ENCODE measurements at regions not wholly inside any gene's neighbourhood (a gene's known extent, or its start where the extent isn't known, plus 50 kb on each side); places are given as distances from the start of the nearest gene placed in this dataset.

GRCh38 chr11:27246925-27247324 is 116.1 kb downstream of the CCDC34 start:
- no peaks in the 10 kb centered on the region for H3K27me3 ChIP-seq
- no peak overlapping the region for H3K27ac ChIP-seq
- TF ChIP-seq POLR2A (IDR thresholded peaks at IDR 0.05) (no peak), POLR2AphosphoS5 (IDR thresholded peaks at IDR 0.05; ENCODE audit: insufficient read depth in 1 of 2, low read depth in 1 of 2) (no peak)
- TF ChIP-seq, protein P1, sequence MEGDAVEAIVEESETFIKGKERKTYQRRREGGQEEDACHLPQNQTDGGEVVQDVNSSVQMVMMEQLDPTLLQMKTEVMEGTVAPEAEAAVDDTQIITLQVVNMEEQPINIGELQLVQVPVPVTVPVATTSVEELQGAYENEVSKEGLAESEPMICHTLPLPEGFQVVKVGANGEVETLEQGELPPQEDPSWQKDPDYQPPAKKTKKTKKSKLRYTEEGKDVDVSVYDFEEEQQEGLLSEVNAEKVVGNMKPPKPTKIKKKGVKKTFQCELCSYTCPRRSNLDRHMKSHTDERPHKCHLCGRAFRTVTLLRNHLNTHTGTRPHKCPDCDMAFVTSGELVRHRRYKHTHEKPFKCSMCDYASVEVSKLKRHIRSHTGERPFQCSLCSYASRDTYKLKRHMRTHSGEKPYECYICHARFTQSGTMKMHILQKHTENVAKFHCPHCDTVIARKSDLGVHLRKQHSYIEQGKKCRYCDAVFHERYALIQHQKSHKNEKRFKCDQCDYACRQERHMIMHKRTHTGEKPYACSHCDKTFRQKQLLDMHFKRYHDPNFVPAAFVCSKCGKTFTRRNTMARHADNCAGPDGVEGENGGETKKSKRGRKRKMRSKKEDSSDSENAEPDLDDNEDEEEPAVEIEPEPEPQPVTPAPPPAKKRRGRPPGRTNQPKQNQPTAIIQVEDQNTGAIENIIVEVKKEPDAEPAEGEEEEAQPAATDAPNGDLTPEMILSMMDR (IDR thresholded peaks at IDR 0.05) = no peak
- no peak overlapping the region for H3K4me3 ChIP-seq
- intact Hi-C loops (cut with DNase I) = no loop called here
- H3K4me1 ChIP-seq = no peaks in the 10 kb centered on the region
- no peaks in the 10 kb centered on the region for H3K36me3 ChIP-seq
- H3K9me3 ChIP-seq = no peaks in the 10 kb centered on the region
- no peak for DNase-seq (ENCODE audit: extremely low spot score in 2 of 2)

DNA sequence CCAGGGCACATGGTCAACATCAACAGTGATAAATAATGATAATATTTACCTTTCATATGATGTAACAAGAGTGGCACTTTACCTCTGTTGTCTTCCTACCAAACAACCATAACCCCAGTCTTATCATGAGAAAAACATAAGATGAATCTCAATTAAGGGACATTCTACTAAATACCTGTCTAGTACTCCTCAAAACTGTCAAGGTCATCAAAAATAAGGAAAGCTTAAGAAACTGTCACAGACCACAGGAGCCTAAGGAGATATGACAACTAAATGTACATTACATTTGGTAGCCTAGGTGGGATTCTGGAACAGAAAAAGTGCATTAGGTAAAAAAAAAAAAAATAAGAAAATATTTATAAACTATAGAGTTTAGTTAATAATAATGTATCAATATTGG is 118.1 kb downstream of the CCDC34 start:
- intact Hi-C loops (cut with DNase I) = no loop called here
- H3K9me3 ChIP-seq = no peaks in the 10 kb centered on the region
- no peak overlapping the region for H3K4me3 ChIP-seq
- no peaks in the 10 kb centered on the region for H3K4me1 ChIP-seq
- H3K27ac ChIP-seq = no peak overlapping the region
- no peak for DNase-seq (ENCODE audit: extremely low spot score in 2 of 2)
- H3K36me3 ChIP-seq = no peaks in the 10 kb centered on the region
- no peaks in the 10 kb centered on the region for H3K27me3 ChIP-seq
- TF ChIP-seq POLR2AphosphoS5 (IDR thresholded peaks at IDR 0.05; ENCODE audit: insufficient read depth in 1 of 2, low read depth in 1 of 2) = no peak
- TF ChIP-seq POLR2A (IDR thresholded peaks at IDR 0.05) = no peak
- TF ChIP-seq, protein P1 (IDR thresholded peaks at IDR 0.05) = no peak

DNA sequence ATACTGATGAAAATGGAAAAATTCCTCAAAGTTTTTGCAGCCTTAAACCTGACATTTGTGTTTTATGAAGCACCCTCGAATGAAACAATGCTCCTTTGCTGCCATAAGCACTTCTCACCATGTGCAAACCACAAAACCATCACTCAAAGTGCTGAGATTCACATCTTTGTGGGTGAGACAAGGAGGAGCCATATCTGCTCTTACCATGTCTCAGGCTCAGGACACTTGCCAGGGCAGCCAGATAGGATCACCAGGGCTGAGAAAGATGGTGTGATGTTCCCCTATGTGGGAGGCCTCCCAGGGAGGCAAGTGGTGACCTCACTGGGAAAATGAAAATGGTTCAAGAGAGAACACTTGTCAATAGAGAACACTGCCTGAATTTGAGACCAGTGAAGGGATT is 120.4 kb downstream of the CCDC34 start:
- Histone ChIP-seq H3K4me3 (no peak overlapping the region), H3K4me1 (no peaks in the 10 kb centered on the region), H3K36me3 (no peaks in the 10 kb centered on the region), H3K27ac (no peak overlapping the region), H3K27me3 (no peaks in the 10 kb centered on the region), H3K9me3 (no peaks in the 10 kb centered on the region)
- DNase-seq (ENCODE audit: extremely low spot score in 2 of 2) = no peak
- intact Hi-C loops (cut with DNase I) = no loop called here
- no peak for TF ChIP-seq POLR2A (IDR thresholded peaks at IDR 0.05)
- TF ChIP-seq POLR2AphosphoS5 (IDR thresholded peaks at IDR 0.05; ENCODE audit: insufficient read depth in 1 of 2, low read depth in 1 of 2) = no peak
- TF ChIP-seq, protein P1 (IDR thresholded peaks at IDR 0.05) = no peak

- Histone ChIP-seq H3K27me3 (no peaks in the 10 kb centered on the region), H3K4me1 (no peaks in the 10 kb centered on the region), H3K9me3 (no peaks in the 10 kb centered on the region), H3K27ac (no peak overlapping the region), H3K4me3 (no peak overlapping the region), H3K36me3 (no peaks in the 10 kb centered on the region)
- no peak for TF ChIP-seq POLR2A (IDR thresholded peaks at IDR 0.05)
- TF ChIP-seq POLR2AphosphoS5 (IDR thresholded peaks at IDR 0.05; ENCODE audit: insufficient read depth in 1 of 2, low read depth in 1 of 2) = no peak
- TF ChIP-seq, protein P1 (IDR thresholded peaks at IDR 0.05) = no peak
- intact Hi-C loops (cut with DNase I) = no loop called here
- no peak for DNase-seq (ENCODE audit: extremely low spot score in 2 of 2)
Observed at GRCh38 chr11:27241311-27242122, 121.5 kb downstream of the CCDC34 start.

GRCh38 chr11:27239305-27239942 is 123.6 kb downstream of the CCDC34 start:
- no peak overlapping the region for H3K27ac ChIP-seq
- intact Hi-C loops (cut with DNase I) = no loop called here
- TF ChIP-seq, protein P1 (IDR thresholded peaks at IDR 0.05) = no peak
- TF ChIP-seq POLR2AphosphoS5 (IDR thresholded peaks at IDR 0.05; ENCODE audit: insufficient read depth in 1 of 2, low read depth in 1 of 2) (no peak), POLR2A (IDR thresholded peaks at IDR 0.05) (no peak)
- H3K27me3 ChIP-seq = no peaks in the 10 kb centered on the region
- no peak for DNase-seq (ENCODE audit: extremely low spot score in 2 of 2)
- no peaks in the 10 kb centered on the region for H3K4me1 ChIP-seq
- H3K36me3 ChIP-seq = no peaks in the 10 kb centered on the region
- no peak overlapping the region for H3K4me3 ChIP-seq
- no peaks in the 10 kb centered on the region for H3K9me3 ChIP-seq
